Middle frontal gyrus (tissue), 1 donor: ENCODE measurements at regions not wholly inside any gene's neighbourhood (a gene's known extent, or its start where the extent isn't known, plus 50 kb on each side); places are given as distances from the start of the nearest gene placed in this dataset.
"Not testable (repeated sequence)": the region's sequence is repeated elsewhere in the genome, so short reads cannot be mapped to it uniquely, and the experiment has no call there.

Experiments
- DNase-seq: peaks from one replicate; pipeline ENCODE4 v3.0.0-alpha.2; 2015; ENCODE audit warnings: low spot score; ENCODE audit errors: extremely low spot score

GRCh38 chr15:67944010-67944641, 104.3 kb upstream of the RNU6-1 start:
- no peak for DNase-seq

DNA sequence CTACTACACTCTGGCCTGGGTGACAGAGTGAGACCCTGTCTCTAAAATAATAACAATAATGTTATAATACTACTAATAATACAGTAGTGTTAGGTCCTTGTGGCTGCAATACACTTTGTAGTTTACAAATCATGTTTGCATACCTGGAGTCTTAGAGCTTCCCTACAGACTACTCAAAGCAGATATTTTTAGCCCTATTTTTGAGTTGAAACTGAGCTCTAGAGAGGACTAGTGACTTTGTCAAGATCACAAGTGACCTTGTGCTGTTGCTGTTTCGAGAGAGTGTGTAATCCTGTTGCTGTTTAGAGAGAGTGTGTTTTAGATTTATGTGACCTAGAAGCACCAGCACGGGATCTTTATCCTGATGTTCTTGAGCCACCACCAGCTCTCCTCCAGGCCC, 105.3 kb upstream of the RNU6-1 start:
- DNase-seq, result no peak

DNA sequence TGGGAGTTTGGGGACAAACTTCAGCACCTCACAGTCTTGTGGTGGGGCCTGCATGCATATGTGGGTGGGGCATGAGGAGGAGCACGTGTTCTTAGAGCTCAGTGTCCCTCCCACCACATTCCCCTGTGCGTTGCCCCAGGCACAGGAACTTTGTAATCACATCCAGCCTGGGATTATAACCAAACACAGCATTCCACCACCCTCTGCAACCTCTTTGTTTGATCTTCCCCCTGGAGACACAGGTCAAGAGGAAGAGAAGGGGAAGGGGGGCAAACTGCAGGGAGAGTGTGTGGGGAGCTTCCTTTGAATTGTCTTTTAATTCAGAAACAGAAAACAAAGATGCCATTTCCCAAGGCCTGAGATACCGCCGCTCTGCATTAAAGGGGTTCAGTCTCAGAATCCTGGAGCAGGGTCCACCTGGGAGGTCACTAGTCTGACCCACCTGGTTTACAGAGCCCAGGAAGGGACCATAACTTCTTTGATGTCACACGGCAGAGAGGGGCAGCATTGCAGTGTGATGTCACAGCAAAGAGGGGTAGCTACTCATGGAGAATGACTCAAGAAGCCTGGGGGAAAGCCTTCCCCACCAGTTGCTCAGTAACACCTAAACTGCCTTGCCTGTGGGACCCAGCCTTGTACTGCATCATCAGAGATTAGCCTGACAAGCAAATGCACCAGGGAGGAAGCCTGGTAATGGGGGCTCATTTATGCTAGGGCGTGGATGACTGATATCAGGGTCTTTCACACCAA, 106.3 kb upstream of the RNU6-1 start:
- no peak for DNase-seq

GRCh38 chr15:67946701-67947100, 106.9 kb upstream of the RNU6-1 start:
- DNase-seq, result no peak

DNA sequence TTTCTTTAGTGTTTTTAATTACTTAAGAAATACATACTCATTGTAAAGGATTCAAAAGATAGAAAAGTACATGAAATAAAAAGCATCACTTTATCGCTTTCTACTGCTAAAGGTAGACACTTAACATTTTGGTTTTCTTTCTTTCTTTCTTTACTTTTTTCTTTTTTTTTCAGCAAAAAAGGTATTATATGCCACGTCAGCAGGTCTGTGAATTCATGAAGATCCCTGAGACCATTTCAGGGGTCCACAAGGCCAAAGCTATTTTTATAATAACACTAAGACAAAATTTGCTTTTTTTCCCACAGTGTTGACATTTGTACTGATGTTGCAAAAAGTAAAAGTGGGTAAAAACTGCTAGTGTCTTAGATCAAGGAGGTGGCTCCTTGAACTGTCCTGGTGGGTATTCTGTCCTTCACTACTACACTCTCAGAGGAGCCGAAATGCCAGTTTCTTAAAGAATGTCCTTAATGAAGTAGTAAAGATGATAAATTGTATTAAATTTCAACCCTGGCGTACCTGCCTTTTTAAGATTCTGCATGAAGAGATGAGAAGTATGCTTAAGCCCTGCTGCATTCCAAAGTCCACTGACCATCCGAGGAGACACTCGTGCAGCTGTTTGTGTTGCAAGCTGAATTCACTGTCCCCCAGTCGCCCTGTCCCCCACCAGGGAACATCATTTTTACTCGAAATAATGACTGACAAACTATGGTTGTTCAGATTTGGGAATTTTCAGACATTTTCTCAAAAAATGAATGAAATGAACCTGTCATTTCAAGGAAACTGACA, 106.7 kb upstream of the PIAS1 start:
- DNase-seq, result no peak

DNA sequence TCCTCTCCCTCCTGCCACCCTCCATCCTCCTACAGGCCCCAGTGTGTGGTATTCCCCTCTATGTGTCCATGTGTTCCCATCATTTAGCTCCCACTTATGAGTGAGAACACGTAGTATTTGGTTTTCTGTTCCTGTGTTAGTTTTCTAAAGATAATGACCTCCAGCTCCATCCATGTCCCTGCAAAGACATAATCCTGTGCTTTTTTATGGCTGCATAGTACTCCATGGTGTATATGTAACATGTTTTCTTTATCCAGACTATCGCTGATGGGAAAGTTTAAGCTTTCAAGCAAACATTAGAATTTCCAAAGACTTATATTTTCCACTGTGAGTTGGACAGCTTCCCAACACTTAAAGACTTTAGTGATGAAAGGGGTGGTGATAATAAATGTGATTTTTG, 105.9 kb upstream of the PIAS1 start:
- DNase-seq, result no peak

GRCh38 chr15:67951187-67951586, 102.9 kb upstream of the PIAS1 start:
- not testable (repeated sequence) for DNase-seq

GRCh38 chr15:67953299-67953698, 100.8 kb upstream of the PIAS1 start:
- DNase-seq, result no peak

GRCh38 chr15:67955252-67955651, 98.9 kb upstream of the PIAS1 start:
- DNase-seq, result no peak

DNA sequence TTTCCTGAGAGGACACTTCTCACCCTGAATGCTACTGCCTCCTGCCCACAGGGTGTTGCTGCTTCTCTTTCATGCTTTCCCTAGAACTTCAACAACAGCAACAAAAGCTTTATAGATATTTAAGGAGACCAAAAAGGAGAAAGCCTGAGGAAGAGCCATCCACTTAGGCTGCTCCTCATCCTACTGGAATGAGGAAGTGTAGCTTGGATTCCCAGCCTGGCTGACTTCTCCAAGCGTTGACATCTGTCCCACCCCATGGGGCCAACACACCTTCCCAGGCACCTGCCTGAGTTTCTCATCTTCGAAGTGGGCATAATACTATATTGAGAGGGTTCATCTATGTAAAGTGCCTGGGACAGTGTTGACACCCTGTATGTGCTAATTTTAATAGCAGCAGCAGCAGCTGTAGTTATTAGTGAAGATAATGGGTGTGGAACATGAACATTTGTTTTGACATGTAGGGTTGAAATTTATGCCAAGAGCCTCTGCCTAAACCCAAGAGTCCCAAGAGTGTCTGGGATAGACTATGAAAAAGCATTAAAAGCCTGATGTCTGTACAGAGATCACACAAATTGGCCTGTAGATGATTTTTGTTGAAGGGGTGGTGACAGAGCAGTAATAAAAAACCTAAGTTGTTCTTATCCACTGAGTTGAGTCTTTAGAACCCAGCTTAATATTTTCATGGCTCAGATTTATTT, 96.5 kb upstream of the PIAS1 start:
- no peak for DNase-seq

- peak; percentile 42 for DNase-seq
Measured at GRCh38 chr15:67967871-67968431, 86.2 kb upstream of the PIAS1 start.

DNA sequence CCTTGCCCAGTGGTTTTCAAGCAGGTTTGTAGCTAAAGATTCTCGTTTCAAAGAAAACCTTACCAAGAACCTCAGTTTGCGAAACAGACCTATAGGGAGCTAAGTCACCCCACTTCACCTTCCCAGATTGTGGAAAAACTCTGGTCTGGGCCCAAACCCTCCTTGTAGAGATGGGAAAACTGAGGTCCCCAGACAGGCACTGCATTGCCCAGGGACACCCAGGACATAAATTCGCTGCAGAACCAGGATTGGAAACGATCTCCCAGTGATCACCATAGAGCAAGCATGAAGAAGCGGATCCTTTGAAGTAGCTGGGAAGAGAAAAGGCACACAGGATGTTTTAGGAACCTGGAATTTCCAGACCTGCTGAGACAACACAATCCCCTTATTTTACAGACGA, 85.6 kb upstream of the PIAS1 start:
- DNase-seq, result no peak

DNA sequence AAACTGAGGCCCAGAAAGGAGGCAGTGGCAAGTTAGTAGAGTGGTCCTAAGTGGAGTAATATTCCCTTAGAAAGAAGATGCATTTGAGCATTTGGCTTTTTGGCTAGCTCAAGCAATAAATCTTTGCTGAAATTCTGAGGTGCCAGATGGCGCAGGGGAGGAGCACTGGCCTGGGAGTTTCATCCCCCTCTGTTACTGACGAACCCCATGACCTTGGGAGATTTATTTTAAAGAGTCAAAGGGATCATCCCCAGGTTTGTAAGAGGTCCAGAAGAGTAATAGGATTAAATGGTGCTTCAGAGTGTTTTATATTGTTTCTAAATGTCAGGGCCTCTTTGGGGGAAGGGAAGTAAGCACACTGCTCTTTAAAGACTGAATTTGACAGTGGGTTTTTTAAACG, 85.1 kb upstream of the PIAS1 start:
- no peak for DNase-seq

DNA sequence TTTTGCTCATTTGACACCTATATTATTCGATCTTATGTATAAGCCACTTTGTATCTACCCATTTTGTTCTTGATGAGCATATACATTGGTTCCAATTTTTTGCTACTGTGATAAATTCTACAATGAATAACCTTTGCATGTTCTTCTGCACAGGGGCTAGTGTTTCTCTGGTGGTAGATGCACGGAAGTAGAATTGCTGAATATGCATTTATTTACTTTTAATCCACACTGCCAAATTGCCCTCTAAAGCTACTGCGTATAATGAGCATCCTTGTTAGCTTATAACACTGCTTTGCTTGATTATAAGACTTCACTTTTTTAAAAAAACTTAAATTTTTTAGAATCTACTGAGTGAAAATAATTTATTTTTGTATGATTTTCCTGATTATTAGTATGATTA, 84.2 kb upstream of the PIAS1 start:
- no peak for DNase-seq

DNA sequence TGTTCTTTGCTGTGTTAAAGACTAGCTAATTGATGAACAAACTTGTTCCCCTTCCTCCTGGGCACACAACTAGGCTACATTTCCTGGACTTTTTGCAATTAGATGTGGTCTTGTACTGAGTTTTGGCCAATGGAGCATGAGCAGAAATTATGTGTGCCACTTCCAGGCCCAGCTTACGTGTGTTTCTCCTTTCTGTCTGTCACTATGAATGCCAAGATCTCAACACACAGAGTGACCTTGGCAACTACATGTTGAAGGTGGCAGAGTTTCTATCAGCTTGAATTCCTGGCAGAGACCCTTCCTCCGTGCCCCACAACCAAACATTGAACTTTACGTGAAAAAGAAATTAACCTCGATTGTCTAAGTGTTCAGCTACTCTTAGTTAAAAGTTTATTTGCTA, 81.7 kb upstream of the PIAS1 start:
- DNase-seq, result no peak

DNA sequence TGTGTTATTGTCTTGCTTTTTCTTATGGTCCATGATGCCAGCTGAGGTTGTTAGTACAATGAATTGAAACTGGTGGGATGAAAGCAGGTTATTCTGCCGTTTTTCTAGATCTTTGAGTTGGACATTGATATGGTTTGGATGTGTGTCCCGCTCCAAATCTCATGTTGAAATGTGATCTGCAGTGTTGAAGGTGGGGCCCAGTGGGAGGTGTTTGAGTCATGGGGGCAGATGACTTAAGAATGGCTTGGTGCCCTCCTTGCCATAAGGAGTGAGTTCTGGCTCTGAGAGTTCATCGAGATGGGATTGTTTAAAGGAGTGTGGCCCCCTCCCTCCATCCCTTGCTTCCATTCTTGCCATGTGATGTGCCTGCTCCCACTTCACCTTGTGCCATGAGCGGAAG, 80.3 kb upstream of the PIAS1 start:
- no peak for DNase-seq

DNA sequence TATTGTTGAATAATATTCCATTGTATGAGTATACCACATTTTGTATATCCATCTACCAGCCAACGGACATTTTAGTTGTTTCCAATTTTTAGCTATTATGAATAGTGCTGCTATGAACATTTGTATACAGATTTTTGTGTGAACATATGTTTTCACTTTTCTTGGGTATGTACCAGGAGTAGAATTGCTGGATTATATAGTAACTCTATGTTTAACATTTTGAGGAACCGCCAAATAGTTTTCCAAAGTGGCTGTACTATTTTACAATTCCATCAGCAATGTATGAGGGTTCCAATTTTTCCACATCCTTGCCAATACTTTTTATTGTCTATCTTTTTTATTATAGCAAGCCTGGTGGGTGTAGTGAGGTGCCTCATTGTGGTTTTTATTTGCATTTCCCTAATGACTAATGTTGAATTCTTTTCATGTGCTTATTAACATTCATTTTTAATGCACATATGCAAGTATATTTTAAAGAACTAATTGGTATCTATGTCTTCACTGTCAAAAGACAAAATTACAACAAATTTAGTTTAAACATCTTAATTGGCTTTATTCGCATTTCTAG, 77.5 kb upstream of the PIAS1 start:
- DNase-seq, result no peak

DNA sequence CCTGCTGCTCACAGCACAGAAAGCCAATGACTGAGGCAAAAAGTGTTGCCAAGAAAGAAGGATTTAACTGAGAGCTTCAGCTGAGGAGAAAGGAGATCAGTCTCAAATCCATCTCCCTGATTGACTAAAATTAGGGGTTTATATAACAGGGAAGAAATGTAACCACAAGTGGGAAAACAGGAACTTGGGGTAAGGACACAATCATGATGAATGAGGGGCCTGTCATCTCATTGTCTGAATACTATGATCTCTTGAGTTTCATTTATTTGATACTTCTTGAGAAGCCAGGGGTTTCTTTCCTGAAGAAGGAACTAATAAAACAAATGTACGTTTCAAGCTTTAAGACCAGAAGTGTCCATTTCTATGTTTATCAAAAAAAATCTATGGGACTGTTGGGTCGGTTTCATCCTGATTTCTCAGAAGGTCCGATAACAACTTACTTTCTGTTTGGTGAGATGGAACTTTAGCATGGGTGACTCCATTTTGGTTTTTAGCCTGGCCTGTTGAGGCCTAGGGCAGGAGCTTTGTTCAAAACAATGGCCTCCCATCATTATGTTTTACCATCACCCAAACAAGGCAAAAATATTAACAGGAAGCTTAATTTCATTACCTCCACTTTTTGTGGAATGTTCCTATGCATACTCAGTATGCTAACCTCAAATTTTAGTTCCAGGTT, 76.6 kb upstream of the PIAS1 start:
- DNase-seq, result no peak

- DNase-seq, result no peak
Measured at GRCh38 chr15:67979281-67979680, 74.8 kb upstream of the PIAS1 start.

DNA sequence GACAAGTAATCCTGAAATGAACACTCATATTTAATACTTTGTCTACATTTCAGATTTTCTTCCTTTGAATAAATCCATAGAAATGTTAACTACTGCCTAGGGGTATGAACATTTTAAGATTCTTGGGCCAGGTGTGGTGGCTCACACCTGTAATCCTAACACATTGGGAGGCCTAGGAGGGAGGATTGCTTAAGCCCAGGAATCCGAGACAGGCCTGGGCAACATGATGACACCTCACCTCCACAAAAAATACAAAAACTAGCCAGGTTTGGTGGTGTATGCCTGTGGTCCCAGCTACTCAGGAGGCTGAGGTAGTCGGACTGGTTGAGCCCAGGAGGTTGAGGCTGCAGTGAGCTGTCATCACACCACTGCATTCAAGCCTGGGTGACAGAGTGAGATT, 73.9 kb upstream of the PIAS1 start:
- DNase-seq, result no peak
